ENCODE measurements at regions not wholly inside any gene's neighbourhood (a gene's known extent, or its start where the extent isn't known, plus 50 kb on each side); places are given as distances from the start of the nearest gene placed in this dataset.

DNA sequence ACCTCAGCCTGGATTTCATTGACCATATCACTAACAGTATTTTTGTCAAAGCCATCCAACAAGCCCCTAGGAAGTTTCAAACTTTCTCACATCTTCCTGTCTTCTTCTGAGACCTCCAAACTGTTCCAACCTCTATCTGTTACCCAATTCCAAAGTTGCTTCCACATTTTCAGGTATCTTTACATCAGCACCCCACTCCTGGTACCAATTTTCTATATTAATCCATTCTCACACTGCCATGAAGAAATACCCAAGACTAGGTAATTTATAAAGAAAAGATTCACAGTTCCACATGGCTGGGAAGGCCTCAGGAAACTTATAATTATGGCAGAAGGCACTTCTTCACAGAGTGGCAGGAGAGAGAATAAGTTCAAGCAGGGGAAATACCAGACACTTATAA, 571.9 kb upstream of the PHF14 start:
- TF ChIP-seq, protein P1, sequence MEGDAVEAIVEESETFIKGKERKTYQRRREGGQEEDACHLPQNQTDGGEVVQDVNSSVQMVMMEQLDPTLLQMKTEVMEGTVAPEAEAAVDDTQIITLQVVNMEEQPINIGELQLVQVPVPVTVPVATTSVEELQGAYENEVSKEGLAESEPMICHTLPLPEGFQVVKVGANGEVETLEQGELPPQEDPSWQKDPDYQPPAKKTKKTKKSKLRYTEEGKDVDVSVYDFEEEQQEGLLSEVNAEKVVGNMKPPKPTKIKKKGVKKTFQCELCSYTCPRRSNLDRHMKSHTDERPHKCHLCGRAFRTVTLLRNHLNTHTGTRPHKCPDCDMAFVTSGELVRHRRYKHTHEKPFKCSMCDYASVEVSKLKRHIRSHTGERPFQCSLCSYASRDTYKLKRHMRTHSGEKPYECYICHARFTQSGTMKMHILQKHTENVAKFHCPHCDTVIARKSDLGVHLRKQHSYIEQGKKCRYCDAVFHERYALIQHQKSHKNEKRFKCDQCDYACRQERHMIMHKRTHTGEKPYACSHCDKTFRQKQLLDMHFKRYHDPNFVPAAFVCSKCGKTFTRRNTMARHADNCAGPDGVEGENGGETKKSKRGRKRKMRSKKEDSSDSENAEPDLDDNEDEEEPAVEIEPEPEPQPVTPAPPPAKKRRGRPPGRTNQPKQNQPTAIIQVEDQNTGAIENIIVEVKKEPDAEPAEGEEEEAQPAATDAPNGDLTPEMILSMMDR (IDR thresholded peaks at IDR 0.05; ENCODE audit: low read length): no peak
- TF ChIP-seq EZH2 (IDR thresholded peaks at IDR 0.05; ENCODE audit: borderline replicate concordance, low read length): no peak

Measured in OCI-LY1 (cell line).